Ramos (cell line): ENCODE measurements at regions not wholly inside any gene's neighbourhood (a gene's known extent, or its start where the extent isn't known, plus 50 kb on each side); places are given as distances from the start of the nearest gene placed in this dataset.
"Not testable (repeated sequence)": the region's sequence is repeated elsewhere in the genome, so short reads cannot be mapped to it uniquely, and the experiment has no call there.

Source experiments
- in situ Hi-C: fragments of 300-500 bp; cut with MboI; formaldehyde crosslinking; loops from one replicate; pipeline ENCODE4 v1.14.3; 2022; ENCODE audit warnings: low sequenced_read_pairs; ENCODE audit not compliant: unreplicated experiment

DNA sequence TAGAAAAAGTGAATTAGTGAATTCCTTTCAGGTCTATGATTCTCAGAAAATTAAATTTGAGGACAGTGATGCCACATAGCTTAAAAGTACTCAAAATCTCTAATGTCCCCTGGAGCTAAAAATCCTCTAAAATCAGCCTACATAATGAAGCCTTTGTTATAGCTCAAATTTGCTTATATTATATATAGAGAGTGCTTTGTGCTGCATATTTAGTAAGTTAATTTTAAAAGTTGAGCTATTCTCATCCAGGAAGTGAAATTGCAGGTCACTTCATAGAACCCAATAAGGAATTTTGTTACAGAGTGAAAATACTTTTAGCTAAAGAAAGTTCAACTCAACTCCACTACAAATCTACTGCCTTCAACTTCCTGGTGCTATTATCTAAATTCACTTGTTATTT is 507.5 kb upstream of the MAP3K7 start:
- in situ Hi-C loops = loop anchor here (25.0 kb wide), 1 partner anchor 1543 kb away; no protein-coding TSS in a partner anchor

GRCh38 chr6:91088976-91089375 is 502.1 kb upstream of the MAP3K7 start:
- in situ Hi-C loops = loop anchor here (25.0 kb wide), 1 partner anchor 1548 kb away; no protein-coding TSS in a partner anchor

DNA sequence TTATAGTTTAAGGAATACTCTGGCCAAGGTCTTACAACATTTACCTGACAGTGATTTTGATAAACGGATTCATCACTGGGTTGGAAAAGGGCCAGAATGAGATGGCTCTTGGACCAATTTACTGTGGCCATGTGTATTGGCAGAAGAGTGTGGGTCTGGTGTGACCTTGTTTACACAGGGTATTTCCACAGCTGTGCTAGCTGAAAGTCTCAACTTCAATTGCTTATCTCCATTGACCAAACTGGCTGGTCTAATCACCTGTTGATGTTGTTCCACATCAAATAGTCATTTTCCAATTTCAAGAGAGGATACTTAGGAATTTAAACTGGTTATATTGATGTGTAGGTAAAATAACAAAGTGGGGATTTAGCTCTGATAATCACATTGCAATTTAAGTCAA is 501.6 kb upstream of the MAP3K7 start:
- in situ Hi-C loops = loop anchor here (25.0 kb wide), 1 partner anchor 1549 kb away; no protein-coding TSS in a partner anchor

GRCh38 chr6:91087908-91088307 is 501.0 kb upstream of the MAP3K7 start:
- in situ Hi-C loops = loop anchor here (25.0 kb wide), 1 partner anchor 1549 kb away; no protein-coding TSS in a partner anchor

GRCh38 chr6:91083211-91083610 is 496.3 kb upstream of the MAP3K7 start:
- in situ Hi-C loops = loop anchor here (25.0 kb wide), 1 partner anchor 1554 kb away; no protein-coding TSS in a partner anchor

GRCh38 chr6:91082311-91082832 is 495.5 kb upstream of the MAP3K7 start:
- in situ Hi-C loops = loop anchor here (25.0 kb wide), 1 partner anchor 1555 kb away; no protein-coding TSS in a partner anchor

DNA sequence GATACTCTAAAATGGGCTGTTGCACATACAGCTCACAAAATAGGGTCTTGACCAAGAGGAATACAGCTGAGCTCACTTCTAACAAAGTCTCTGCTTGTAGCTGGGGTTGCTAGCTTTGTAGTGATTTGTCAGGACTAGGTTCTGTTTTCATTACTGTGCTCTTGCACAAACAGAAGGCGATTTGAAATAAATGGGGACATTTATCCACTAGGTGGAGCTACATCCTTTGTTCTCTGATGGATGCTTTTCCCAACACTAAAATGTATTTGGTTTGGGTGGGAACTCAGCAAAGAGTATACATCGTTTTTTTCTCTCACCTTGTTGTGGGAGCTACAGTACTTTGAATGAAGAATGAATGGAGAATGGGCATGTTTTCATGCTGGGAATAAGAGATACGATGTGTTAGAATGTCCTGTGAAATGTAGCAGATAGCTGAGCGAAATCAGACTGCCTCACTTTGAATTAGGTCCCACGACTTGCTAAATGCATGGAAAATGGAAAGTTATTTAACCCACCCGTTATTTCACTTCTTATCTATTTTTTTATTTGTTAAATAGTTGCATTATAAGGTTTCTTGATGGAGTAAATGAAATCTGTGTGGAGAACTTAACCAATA is 494.7 kb upstream of the MAP3K7 start:
- in situ Hi-C loops = loop anchor here (25.0 kb wide), 1 partner anchor 1556 kb away; no protein-coding TSS in a partner anchor

DNA sequence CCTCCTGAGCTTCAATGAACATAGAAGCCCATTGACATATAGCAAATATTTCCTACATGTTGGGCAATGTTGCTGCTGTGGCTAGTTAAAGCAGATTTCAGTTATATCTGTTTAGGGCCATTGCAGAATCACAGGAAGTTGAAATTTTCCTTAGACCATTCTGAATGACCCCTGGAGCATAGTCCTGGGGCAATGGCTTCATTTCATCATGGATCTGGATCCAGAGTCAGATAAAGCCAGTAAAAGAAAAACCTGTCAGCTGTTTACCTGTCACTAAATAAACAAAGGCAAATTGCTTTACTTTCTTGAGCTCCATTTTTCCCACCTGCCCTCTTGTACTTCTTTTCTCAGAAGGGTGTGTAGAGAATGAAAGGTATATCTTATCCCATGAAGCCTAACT is 494.0 kb upstream of the MAP3K7 start:
- in situ Hi-C loops = loop anchor here (25.0 kb wide), 1 partner anchor 1556 kb away; no protein-coding TSS in a partner anchor

GRCh38 chr6:91079969-91080368 is 493.1 kb upstream of the MAP3K7 start:
- in situ Hi-C loops = loop anchor here (25.0 kb wide), 1 partner anchor 1557 kb away; no protein-coding TSS in a partner anchor

DNA sequence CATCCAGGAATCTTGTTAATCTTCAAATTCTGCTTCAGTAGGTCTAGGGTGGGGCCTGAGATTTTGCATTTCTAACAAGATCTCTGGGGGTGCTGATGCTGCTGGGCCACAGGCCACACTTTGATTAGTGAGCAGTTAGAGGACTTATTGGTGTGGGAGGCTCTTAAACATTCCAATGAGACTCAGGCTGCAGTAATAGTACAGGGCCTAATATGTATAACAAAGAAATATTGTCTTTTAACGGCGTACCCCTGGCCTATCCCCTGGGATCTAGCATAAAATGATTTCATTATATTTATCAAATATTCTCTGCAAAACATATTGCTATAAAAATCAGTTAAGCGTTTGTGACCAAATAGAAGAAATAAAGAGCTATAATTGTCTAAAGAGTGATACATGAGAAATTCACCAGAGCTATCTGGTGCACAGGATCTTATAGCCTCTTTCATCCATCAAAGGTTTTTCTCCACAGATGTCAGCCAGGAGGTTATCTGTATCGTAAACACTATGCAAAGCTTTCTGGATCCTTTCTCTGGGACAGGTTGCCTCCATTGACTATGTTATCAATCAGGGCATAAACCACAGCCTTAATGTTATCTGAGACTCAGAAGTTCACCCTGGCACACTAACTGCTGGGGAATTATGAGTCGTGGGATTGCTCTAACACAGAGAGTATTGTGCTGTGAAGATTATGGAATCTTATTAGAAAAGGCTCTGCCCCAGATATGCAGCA is 488.5 kb upstream of the MAP3K7 start:
- in situ Hi-C loops = loop anchor here (25.0 kb wide), 1 partner anchor 1562 kb away; no protein-coding TSS in a partner anchor

DNA sequence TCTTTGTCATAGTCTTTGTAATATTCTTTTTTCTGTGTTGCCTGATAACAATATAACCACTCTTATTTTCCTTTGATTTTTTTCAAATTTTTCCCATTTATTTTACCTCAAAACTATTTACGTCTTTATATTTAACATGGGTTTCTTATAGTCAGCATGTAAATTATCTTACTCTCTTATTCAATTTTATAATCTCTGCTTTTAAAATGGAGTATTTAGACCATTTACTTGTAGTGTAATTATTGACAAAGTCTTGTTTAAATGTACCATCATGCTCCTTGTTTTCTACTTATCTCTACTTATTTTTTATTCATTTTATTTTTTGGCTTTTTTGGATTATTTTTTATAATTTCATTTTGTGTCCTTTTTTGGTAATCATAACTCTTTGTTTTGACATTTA is 476.5 kb upstream of the MAP3K7 start:
- in situ Hi-C loops = no loop called here

GRCh38 chr6:91057689-91058088 is 470.8 kb upstream of the MAP3K7 start:
- in situ Hi-C loops = no loop called here

GRCh38 chr6:91055959-91056358 is 469.1 kb upstream of the MAP3K7 start:
- in situ Hi-C loops = no loop called here

GRCh38 chr6:91052473-91053450 is 465.9 kb upstream of the MAP3K7 start:
- in situ Hi-C loops = not testable (repeated sequence)

- in situ Hi-C loops = no loop called here
These were observed 458.3 kb upstream of the MAP3K7 start for GRCh38 chr6:91045161-91045560.

GRCh38 chr6:91043751-91044150 is 456.9 kb upstream of the MAP3K7 start:
- in situ Hi-C loops = no loop called here

- in situ Hi-C loops = no loop called here
These were observed 455.8 kb upstream of the MAP3K7 start for GRCh38 chr6:91042656-91043055.

- in situ Hi-C loops = no loop called here
These were observed 447.1 kb upstream of the MAP3K7 start for GRCh38 chr6:91033964-91034363.

GRCh38 chr6:91031581-91031980 is 444.7 kb upstream of the MAP3K7 start:
- in situ Hi-C loops = no loop called here

GRCh38 chr6:91029211-91029610 is 442.3 kb upstream of the MAP3K7 start:
- in situ Hi-C loops = no loop called here
